H9 (cell line): ENCODE measurements at regions not wholly inside any gene's neighbourhood (a gene's known extent, or its start where the extent isn't known, plus 50 kb on each side); places are given as distances from the start of the nearest gene placed in this dataset.
"Not testable (repeated sequence)": the region's sequence is repeated elsewhere in the genome, so short reads cannot be mapped to it uniquely, and the experiment has no call there.

Experiments
- DNase-seq: peaks from one replicate; pipeline ENCODE4 v3.0.0-alpha.2; 2017
- H2AFZ ChIP-seq: one replicate; pipeline ENCODE4 v1.6.1; 2013; ENCODE audit warnings: mild to moderate bottlenecking, low read length, control low read depth, moderate library complexity
- H2AK5ac ChIP-seq: 2 replicates; pipeline ENCODE4 v1.6.1; 2013; ENCODE audit warnings: low read length, control low read depth, mixed read lengths; ENCODE audit not compliant: insufficient read length
- H2BK120ac ChIP-seq: one replicate; pipeline ENCODE4 v1.6.1; 2013; ENCODE audit warnings: low read depth, mild to moderate bottlenecking, low read length, control low read depth, inconsistent platforms; ENCODE audit not compliant: poor library complexity, severe bottlenecking
- H2BK12ac ChIP-seq: 2 replicates; pipeline ENCODE4 v1.6.1; 2013; ENCODE audit warnings: low read length, control low read depth, mixed read lengths, low read depth; ENCODE audit not compliant: insufficient read length
- H2BK15ac ChIP-seq: 2 replicates; pipeline ENCODE4 v1.6.1; 2013; ENCODE audit warnings: low read depth, low read length, control low read depth
- H2BK20ac ChIP-seq: one replicate; pipeline ENCODE4 v1.6.1; 2013; ENCODE audit warnings: low read depth, mild to moderate bottlenecking, low read length, control low read depth, inconsistent platforms; ENCODE audit not compliant: poor library complexity, severe bottlenecking
- H2BK5ac ChIP-seq: 2 replicates; pipeline ENCODE4 v1.6.1; 2013; ENCODE audit warnings: low read length, control low read depth, mixed read lengths; ENCODE audit not compliant: insufficient read length
- H3K14ac ChIP-seq: 2 replicates; pipeline ENCODE4 v1.6.1; 2013; ENCODE audit warnings: low read length, control low read depth; ENCODE audit not compliant: insufficient read depth
- H3K18ac ChIP-seq: 2 replicates; pipeline ENCODE4 v1.6.1; 2013; ENCODE audit warnings: low read depth, mild to moderate bottlenecking, mixed read lengths, low read length, control low read depth; ENCODE audit not compliant: insufficient read length
- H3K23ac ChIP-seq: 2 replicates; pipeline ENCODE4 v1.6.1; 2013; ENCODE audit warnings: low read length, control low read depth, mixed read lengths, low read depth; ENCODE audit not compliant: insufficient read length
- H3K23me2 ChIP-seq: 2 replicates; pipeline ENCODE4 v1.6.1; 2013; ENCODE audit warnings: low read depth, mild to moderate bottlenecking, mixed read lengths, low read length, control low read depth; ENCODE audit not compliant: insufficient read length, poor library complexity, severe bottlenecking
- H3K27ac ChIP-seq: 2 replicates; pipeline ENCODE4 v1.5.1; 2013; ENCODE audit warnings: low read length, control low read depth, mixed read lengths, low read depth; ENCODE audit not compliant: insufficient read length
- H3K27me3 ChIP-seq: 2 replicates; pipeline ENCODE4 v1.6.1; 2013; ENCODE audit warnings: low read length, control low read depth, inconsistent platforms; ENCODE audit not compliant: insufficient read depth
- H3K4ac ChIP-seq: 2 replicates; pipeline ENCODE4 v1.6.1; 2013; ENCODE audit warnings: low read depth, mild to moderate bottlenecking, control low read depth, inconsistent platforms, low read length, moderate library complexity
- H3K4me1 ChIP-seq: 2 replicates; pipeline ENCODE4 v1.6.1; 2013; ENCODE audit warnings: low read length, control low read depth, inconsistent platforms; ENCODE audit not compliant: insufficient read depth
- H3K4me2 ChIP-seq: 2 replicates; pipeline ENCODE4 v1.6.1; 2013; ENCODE audit warnings: low read length, control low read depth, mixed read lengths; ENCODE audit not compliant: insufficient read length, insufficient read depth
- H3K56ac ChIP-seq: 2 replicates; pipeline ENCODE4 v1.6.1; 2013; ENCODE audit warnings: low read depth, mild to moderate bottlenecking, mixed read lengths, low read length, control low read depth; ENCODE audit not compliant: insufficient read length
- H3K79me1 ChIP-seq: 2 replicates; pipeline ENCODE4 v1.6.1; 2013; ENCODE audit warnings: low read depth, mild to moderate bottlenecking, moderate library complexity, low read length, control low read depth, inconsistent platforms; ENCODE audit not compliant: insufficient read depth, poor library complexity, severe bottlenecking
- H3K79me2 ChIP-seq: 2 replicates; pipeline ENCODE4 v1.6.1; 2013; ENCODE audit warnings: low read length, control low read depth, inconsistent platforms; ENCODE audit not compliant: insufficient read depth
- H3K9ac ChIP-seq: 2 replicates; pipeline ENCODE4 v1.6.1; 2013; ENCODE audit warnings: low read length, control low read depth, mixed read lengths; ENCODE audit not compliant: insufficient read length; ENCODE audit errors: extremely low read depth
- H3K9me3 ChIP-seq: one replicate; pipeline ENCODE4 v1.6.1; 2013; ENCODE audit warnings: low read depth, low read length, inconsistent platforms; ENCODE audit not compliant: control insufficient read depth
- H3T11ph ChIP-seq: one replicate; pipeline ENCODE4 v1.6.1; 2013; ENCODE audit warnings: mild to moderate bottlenecking, low read length, control low read depth, inconsistent platforms
- H4K20me1 ChIP-seq: one replicate; pipeline ENCODE4 v1.6.1; 2013; ENCODE audit not compliant: control insufficient read depth, insufficient read length, insufficient read depth
- H4K5ac ChIP-seq: 2 replicates; pipeline ENCODE4 v1.6.1; 2013; ENCODE audit warnings: low read depth, mild to moderate bottlenecking, mixed read lengths, low read length, control low read depth; ENCODE audit not compliant: insufficient read length
- H4K8ac ChIP-seq: replicated peaks from 2 replicates; pipeline ENCODE4 v1.6.1; 2013; ENCODE audit warnings: low read length, control low read depth, mixed read lengths, low read depth; ENCODE audit not compliant: insufficient read length
- H4K91ac ChIP-seq: 2 replicates; pipeline ENCODE4 v1.6.1; 2013; ENCODE audit warnings: low read depth, mild to moderate bottlenecking, moderate library complexity, mixed read lengths, low read length, control low read depth; ENCODE audit not compliant: insufficient read length
- H3K27ac Mint-ChIP-seq, 3 experiments: 2 replicates in 2 of 3; 3 replicates in 1 of 3; pipeline ENCODE4 v1.8.0; 2020 to 2021; ENCODE audit warnings: mixed read lengths in 3 of 3, mild to moderate bottlenecking in 1 of 3, moderate library complexity in 1 of 3
- H3K27me3 Mint-ChIP-seq: 2 replicates; pipeline ENCODE4 v1.8.0; 2021; ENCODE audit warnings: low read depth, mild to moderate bottlenecking, moderate library complexity, mixed read lengths
- H3K36me3 Mint-ChIP-seq, 3 experiments: 2 replicates in 2 of 3; 3 replicates in 1 of 3; pipeline ENCODE4 v1.8.0; 2020 to 2021; ENCODE audit warnings: low read depth in 3 of 3, mixed read lengths in 3 of 3; ENCODE audit not compliant: insufficient read depth in 1 of 3
- H3K4me1 Mint-ChIP-seq, 2 experiments: 2 replicates each; pipeline ENCODE4 v1.8.0; 2020; ENCODE audit warnings: mixed read lengths in 2 of 2
- H3K4me3 Mint-ChIP-seq, 2 experiments: 2 replicates in 1 of 2; 3 replicates in 1 of 2; pipeline ENCODE4 v1.8.0; 2020 to 2021; ENCODE audit warnings: mild to moderate bottlenecking in 2 of 2, mixed read lengths in 2 of 2, moderate library complexity in 1 of 2
- H3K9me3 Mint-ChIP-seq, 2 experiments: 2 replicates in 1 of 2; 3 replicates in 1 of 2; pipeline ENCODE4 v1.8.0; 2020; ENCODE audit warnings: mild to moderate bottlenecking in 2 of 2, mixed read lengths in 2 of 2, moderate library complexity in 1 of 2
- WGBS: extraction: QIAGEN DNeasy Blood & Tissue Kit; methylation state at CpG from one replicate; pipeline ENCODE4 v1.1.7; 2013; ENCODE audit warnings: missing lambda C conversion rate, low lambda C conversion rate, mixed read lengths; ENCODE audit not compliant: insufficient read length; ENCODE audit errors: extremely low coverage; 5-methylcytosine and 5-hydroxymethylcytosine counted together

- not testable (repeated sequence) for H3K27me3 Mint-ChIP-seq, H4K5ac ChIP-seq, H3K56ac ChIP-seq, H3K27ac ChIP-seq, H3K27ac Mint-ChIP-seq, H2AFZ ChIP-seq, H4K8ac ChIP-seq, H3K27me3 ChIP-seq, H3K23ac ChIP-seq, H4K20me1 ChIP-seq, H4K91ac ChIP-seq, H3K4me3 Mint-ChIP-seq, H2AK5ac ChIP-seq, H2BK5ac ChIP-seq, H3K79me2 ChIP-seq, H3K79me1 ChIP-seq, H3K36me3 Mint-ChIP-seq, H2BK120ac ChIP-seq, H3K4me1 ChIP-seq, H3K18ac ChIP-seq, H3K14ac ChIP-seq, H3K9me3 ChIP-seq, H2BK15ac ChIP-seq, H3T11ph ChIP-seq, H3K4me1 Mint-ChIP-seq, H3K4me2 ChIP-seq, H3K4ac ChIP-seq, DNase-seq, H3K9ac ChIP-seq, H2BK20ac ChIP-seq, H3K23me2 ChIP-seq, H2BK12ac ChIP-seq
- no CpG with 5 or more reads among the region's 22 CpGs for WGBS
- peaks cover 8 to 13% of the 10 kb centered on the region in 2 experiments; a peak in 4 of 5 replicates for H3K9me3 Mint-ChIP-seq
Observed at GRCh38 chr12:62010973-62011372, 249.2 kb upstream of the USP15 start.
